Colonic mucosa (tissue), 4 donors: ENCODE measurements at regions not wholly inside any gene's neighbourhood (a gene's known extent, or its start where the extent isn't known, plus 50 kb on each side); places are given as distances from the start of the nearest gene placed in this dataset.

Experiments used
- DNase-seq: peaks from one replicate; pipeline ENCODE4 v3.0.0-alpha.2; 2020
- H3K27ac ChIP-seq: fragments of 200-600 bp; one replicate; pipeline ENCODE4 v1.8.0; 2021
- H3K27me3 ChIP-seq: fragments of 200-600 bp; one replicate; pipeline ENCODE4 v1.8.0; 2021
- H3K36me3 ChIP-seq: fragments of 200-600 bp; one replicate; pipeline ENCODE4 v1.8.0; 2021
- H3K4me1 ChIP-seq: fragments of 200-600 bp; one replicate; pipeline ENCODE4 v1.8.0; 2021; ENCODE audit warnings: mild to moderate bottlenecking
- H3K4me3 ChIP-seq: fragments of 200-600 bp; one replicate; pipeline ENCODE4 v1.8.0; 2021
- H3K9ac ChIP-seq, 2 donors: one replicate each; pipeline ENCODE4 v1.7.0; 2013; ENCODE audit warnings: control low read depth in 2 of 2, low read depth in 2 of 2, low read length in 2 of 2
- H3K9me3 ChIP-seq: fragments of 200-600 bp; one replicate; pipeline ENCODE4 v1.8.0; 2021
- intact Hi-C: fragments of 100-400 bp; cut with DNase I; formaldehyde crosslinking; loops from one replicate; pipeline ENCODE4 v1.14.1; 2022
- TF ChIP-seq, protein P1 (sequence below): fragments of 200-600 bp; IDR thresholded peaks from one replicate; pipeline ENCODE4 v1.8.0; 2022; ENCODE audit warnings: antibody characterized with exemption, mild to moderate bottlenecking
- donor health status: healthy.
- donor health status: DM: no; HTN: no; CAD: no.
- donor health status: DM: no; HTN: no; CAD: no.

DNA sequence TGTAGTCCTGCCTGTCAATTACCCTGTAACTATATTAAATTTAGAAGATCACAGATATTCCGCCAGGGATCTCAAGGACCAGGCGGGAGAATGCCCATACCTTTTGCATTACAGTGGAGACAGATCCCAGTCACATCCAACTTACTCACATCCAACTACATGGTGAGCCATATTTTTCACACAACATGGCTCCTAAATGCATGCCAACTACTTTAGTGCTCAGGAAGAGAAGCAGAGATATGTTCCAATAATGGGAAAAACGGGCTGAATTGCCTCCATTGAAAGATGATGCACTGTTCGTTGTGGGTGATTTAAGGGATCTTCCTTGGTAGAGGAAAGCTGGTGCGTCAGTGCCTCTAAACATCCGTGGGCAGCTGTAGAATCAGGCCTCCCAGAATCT, 304.5 kb downstream of the CD83 start:
- Histone ChIP-seq H3K4me3 (no peak overlapping the region), H3K9me3 (no peaks in the 10 kb centered on the region)
- TF ChIP-seq, protein P1, sequence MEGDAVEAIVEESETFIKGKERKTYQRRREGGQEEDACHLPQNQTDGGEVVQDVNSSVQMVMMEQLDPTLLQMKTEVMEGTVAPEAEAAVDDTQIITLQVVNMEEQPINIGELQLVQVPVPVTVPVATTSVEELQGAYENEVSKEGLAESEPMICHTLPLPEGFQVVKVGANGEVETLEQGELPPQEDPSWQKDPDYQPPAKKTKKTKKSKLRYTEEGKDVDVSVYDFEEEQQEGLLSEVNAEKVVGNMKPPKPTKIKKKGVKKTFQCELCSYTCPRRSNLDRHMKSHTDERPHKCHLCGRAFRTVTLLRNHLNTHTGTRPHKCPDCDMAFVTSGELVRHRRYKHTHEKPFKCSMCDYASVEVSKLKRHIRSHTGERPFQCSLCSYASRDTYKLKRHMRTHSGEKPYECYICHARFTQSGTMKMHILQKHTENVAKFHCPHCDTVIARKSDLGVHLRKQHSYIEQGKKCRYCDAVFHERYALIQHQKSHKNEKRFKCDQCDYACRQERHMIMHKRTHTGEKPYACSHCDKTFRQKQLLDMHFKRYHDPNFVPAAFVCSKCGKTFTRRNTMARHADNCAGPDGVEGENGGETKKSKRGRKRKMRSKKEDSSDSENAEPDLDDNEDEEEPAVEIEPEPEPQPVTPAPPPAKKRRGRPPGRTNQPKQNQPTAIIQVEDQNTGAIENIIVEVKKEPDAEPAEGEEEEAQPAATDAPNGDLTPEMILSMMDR, result no peak

DNA sequence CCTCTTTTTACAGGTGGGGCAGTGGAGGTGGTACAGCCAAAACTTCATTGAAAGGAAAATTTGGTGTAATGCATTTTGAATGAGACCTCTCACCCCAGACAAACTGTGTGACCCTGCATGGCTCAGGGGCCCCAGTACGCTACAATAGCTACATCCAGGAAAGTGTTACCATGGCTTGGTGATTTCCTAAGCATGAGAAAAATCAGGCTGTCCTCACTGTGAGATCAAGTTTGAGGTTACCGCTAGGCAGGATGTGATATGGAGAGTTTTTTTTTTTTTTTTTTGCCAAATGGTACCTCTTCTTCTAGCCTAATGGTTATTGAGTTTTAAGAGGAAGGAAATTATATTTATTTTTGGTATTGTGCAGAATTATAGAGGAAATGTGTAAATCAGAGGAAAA, 305.3 kb downstream of the CD83 start:
- intact Hi-C loops, result no loop called here
- no peak for DNase-seq
- Histone ChIP-seq H3K27me3 (no peaks in the 10 kb centered on the region), H3K36me3 (no peaks in the 10 kb centered on the region), H3K27ac (no peak overlapping the region), H3K4me3 (no peak overlapping the region), H3K4me1 (no peaks in the 10 kb centered on the region), H3K9me3 (no peaks in the 10 kb centered on the region), H3K9ac (no peak overlapping the region)
- TF ChIP-seq, protein P1, result no peak

More for the DNA sequence above, 304.5 kb downstream of the CD83 start:
- DNase-seq, result no peak
- H3K27me3 ChIP-seq, result no peaks in the 10 kb centered on the region
- no peak overlapping the region for H3K9ac ChIP-seq
- intact Hi-C loops, result no loop called here
- no peaks in the 10 kb centered on the region for H3K36me3 ChIP-seq
- H3K27ac ChIP-seq, result no peak overlapping the region
- no peaks in the 10 kb centered on the region for H3K4me1 ChIP-seq

GRCh38 chr6:14423330-14423729, 305.8 kb downstream of the CD83 start:
- no peaks in the 10 kb centered on the region for H3K36me3 ChIP-seq
- intact Hi-C loops, result no loop called here
- H3K4me1 ChIP-seq, result no peaks in the 10 kb centered on the region
- H3K27ac ChIP-seq, result no peak overlapping the region
- TF ChIP-seq, protein P1, result no peak
- H3K27me3 ChIP-seq, result no peaks in the 10 kb centered on the region
- H3K9me3 ChIP-seq, result no peaks in the 10 kb centered on the region
- H3K9ac ChIP-seq, result no peak overlapping the region
- DNase-seq, result no peak
- H3K4me3 ChIP-seq, result no peak overlapping the region

DNA sequence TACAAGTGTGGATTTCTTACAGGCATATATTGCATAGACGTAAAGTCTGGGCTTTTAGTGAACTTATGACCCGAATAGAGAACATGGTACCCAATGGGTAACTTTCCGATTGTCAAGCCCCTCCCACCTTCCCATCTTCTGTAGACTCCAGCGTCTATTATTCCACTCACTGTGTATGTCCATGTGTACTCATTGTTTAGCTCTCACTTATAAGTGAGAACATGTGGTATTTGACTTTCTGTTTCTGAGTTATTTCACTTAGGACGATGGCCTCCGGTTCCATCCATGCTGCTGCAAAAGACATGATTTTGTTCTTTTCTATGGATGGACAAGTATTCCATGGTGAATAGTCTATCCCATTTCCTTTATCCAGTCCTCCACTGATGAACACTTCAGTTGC, 306.4 kb downstream of the CD83 start:
- intact Hi-C loops, result no loop called here
- Histone ChIP-seq H3K27me3 (no peaks in the 10 kb centered on the region), H3K27ac (no peak overlapping the region), H3K4me1 (no peaks in the 10 kb centered on the region), H3K9ac (no peak overlapping the region), H3K4me3 (no peak overlapping the region), H3K9me3 (no peaks in the 10 kb centered on the region), H3K36me3 (no peaks in the 10 kb centered on the region)
- TF ChIP-seq, protein P1, result no peak
- no peak for DNase-seq

- no peaks in the 10 kb centered on the region for H3K4me1 ChIP-seq
- H3K9me3 ChIP-seq, result no peaks in the 10 kb centered on the region
- no peak for DNase-seq
- H3K4me3 ChIP-seq, result no peak overlapping the region
- no peak overlapping the region for H3K27ac ChIP-seq
- no peaks in the 10 kb centered on the region for H3K36me3 ChIP-seq
- intact Hi-C loops, result no loop called here
- no peaks in the 10 kb centered on the region for H3K27me3 ChIP-seq
- TF ChIP-seq, protein P1, result no peak
- no peak overlapping the region for H3K9ac ChIP-seq
These were observed 308.2 kb downstream of the CD83 start for GRCh38 chr6:14425805-14426204.

DNA sequence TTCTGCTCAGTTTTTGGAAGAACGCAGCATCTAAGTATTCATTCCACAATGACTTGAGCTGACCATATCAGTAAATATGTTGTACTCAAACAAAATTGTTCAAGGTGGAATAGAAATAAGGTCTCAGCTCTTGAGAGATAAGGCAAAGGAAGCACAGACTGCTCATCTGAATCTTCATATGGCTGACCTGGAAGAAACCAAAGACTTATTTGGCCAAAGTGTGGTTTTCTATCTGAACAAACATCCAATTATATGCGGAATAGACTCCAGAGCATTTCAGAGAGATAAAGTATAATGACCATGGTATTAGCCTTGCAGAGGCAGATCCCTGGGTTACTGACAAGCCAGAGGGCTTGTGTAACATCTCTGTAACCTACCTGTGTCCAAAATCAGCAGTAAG, 308.7 kb downstream of the CD83 start:
- Histone ChIP-seq H3K36me3 (no peaks in the 10 kb centered on the region), H3K4me1 (no peaks in the 10 kb centered on the region), H3K9ac (no peak overlapping the region), H3K9me3 (no peaks in the 10 kb centered on the region), H3K4me3 (no peak overlapping the region), H3K27me3 (no peaks in the 10 kb centered on the region), H3K27ac (no peak overlapping the region)
- no peak for DNase-seq
- intact Hi-C loops, result no loop called here
- TF ChIP-seq, protein P1, result no peak
